ENCODE measurements at regions not wholly inside any gene's neighbourhood (a gene's known extent, or its start where the extent isn't known, plus 50 kb on each side); places are given as distances from the start of the nearest gene placed in this dataset.

GRCh38 chr9:28082671-28083070, 509.4 kb upstream of the C9orf72 start:
- intact Hi-C loops (cut with micrococcal nuclease; ENCODE audit: unreplicated experiment) = no loop called here
- no peak for FAIRE-seq
- TF ChIP-seq E4F1 (IDR thresholded peaks at IDR 0.05; ENCODE audit: borderline replicate concordance, partially characterized antibody) = no peak
- TF ChIP-seq RBBP5 (conservative IDR thresholded peaks at IDR 0.05) = no peak
- no peak for TF ChIP-seq BMI1 (IDR thresholded peaks at IDR 0.05; ENCODE audit: borderline replicate concordance)
- no peak for TF ChIP-seq ESRRA (IDR thresholded peaks at IDR 0.05; ENCODE audit: low read length)
- no peak for TF ChIP-seq MAX (IDR thresholded peaks at IDR 0.05; ENCODE audit: low read depth, low read length)
- TF ChIP-seq MEF2A (IDR thresholded peaks at IDR 0.05; ENCODE audit: insufficient read depth, low read depth, low read length) = no peak
- TF ChIP-seq MEF2B (IDR thresholded peaks at IDR 0.05; ENCODE audit: partially characterized antibody, poor library complexity, severe bottlenecking) = no peak
- no peak for TF ChIP-seq ZNF622 (IDR thresholded peaks at IDR 0.05)
- TF ChIP-seq PBX3 (IDR thresholded peaks at IDR 0.05; ENCODE audit: insufficient replicate concordance, low read depth, low read length) = no peak
- TF ChIP-seq TAF1 (IDR thresholded peaks at IDR 0.05; ENCODE audit: borderline replicate concordance, low read depth, low read length) = no peak
- no peak for TF ChIP-seq SREBF2 (IDR thresholded peaks at IDR 0.05; ENCODE audit: low read length)
- no peak for TF ChIP-seq ZNF274 (IDR thresholded peaks at IDR 0.05; ENCODE audit: insufficient read depth, insufficient read length)
- TF ChIP-seq FOXM1 (IDR thresholded peaks at IDR 0.05; ENCODE audit: low read depth, low read length) = no peak
- no peak for TF ChIP-seq FOS (IDR thresholded peaks at IDR 0.05; ENCODE audit: borderline replicate concordance, extremely low read depth, insufficient read length)
- TF ChIP-seq ELK1 (IDR thresholded peaks at IDR 0.05; ENCODE audit: low read depth, low read length) = no peak
- TF ChIP-seq HDGF (IDR thresholded peaks at IDR 0.05) = no peak
- no peak for TF ChIP-seq SUZ12 (IDR thresholded peaks at IDR 0.05; ENCODE audit: unreplicated experiment)
- no peak for TF ChIP-seq CREB1 (IDR thresholded peaks at IDR 0.05; ENCODE audit: low read depth)
- Histone ChIP-seq H3K27ac (ENCODE audit: control insufficient read depth, insufficient read depth) (no peak overlapping the region), H3K9me3 (replicated peaks; ENCODE audit: control insufficient read depth, insufficient read depth, low read length) (no peaks in the 10 kb centered on the region), H4K20me1 (ENCODE audit: control insufficient read depth, insufficient read depth) (no peaks in the 10 kb centered on the region), H3K4me1 (ENCODE audit: control insufficient read depth, insufficient read depth, low read length) (no peaks in the 10 kb centered on the region), H3K79me2 (ENCODE audit: control insufficient read depth, insufficient read depth, low read length) (no peaks in the 10 kb centered on the region), H3K4me2 (ENCODE audit: control insufficient read depth, insufficient read depth) (no peak overlapping the region), H3K36me3 (ENCODE audit: control insufficient read depth in 2 of 2, insufficient read depth in 2 of 2, low read length in 1 of 2) (no peaks in the 10 kb centered on the region), H2AFZ (ENCODE audit: control insufficient read depth, low read depth, low read length) (no peak overlapping the region), H3K4me3 (no peak overlapping the region), H3K27me3 (replicated peaks in 1 of 2; ENCODE audit: control insufficient read depth in 2 of 2, insufficient read depth in 2 of 2, low read length in 1 of 2) (no peaks in the 10 kb centered on the region), H3K9ac (ENCODE audit: control insufficient read depth, insufficient read depth, low read length) (no peak overlapping the region)
- POLR2A ChIA-PET = no interaction called here
- RAD21 ChIA-PET (ENCODE audit: unreplicated experiment) = no interaction called here
- in situ Hi-C loops (cut with MboI) = no loop called here
- 0% methylated on average over 3 of the region's 3 CpGs for WGBS (ENCODE audit: insufficient coverage, insufficient replicate concordance, low lambda C conversion rate, missing lambda C conversion rate)
- CTCF ChIA-PET = interaction anchor here (1.4 kb wide), 1 partner anchor 18 kb away, joined by 3 read pairs; no protein-coding TSS in a partner anchor
- no peak for DNase-seq (ENCODE audit: low read depth, low spot score)
- no TSS peak for BruUV-seq (replicated peaks)
- no peak for ATAC-seq
- SMC1A ChIA-PET (ENCODE audit: uncharacterized antibody, unreplicated experiment) = no interaction called here
